ENCODE measurements at regions not wholly inside any gene's neighbourhood (a gene's known extent, or its start where the extent isn't known, plus 50 kb on each side); places are given as distances from the start of the nearest gene placed in this dataset.

GRCh38 chr5:141790630-141791029 is 87.6 kb downstream of the PCDH1 start:
- ChIA-PET CTCF (no interaction called here), POLR2A (no interaction called here)
- DNase-seq (ENCODE audit: low read depth, low spot score) = no peak
- no peak overlapping the region for H3K4me3 ChIP-seq (ENCODE audit: low read depth, low read length)
- TF ChIP-seq, protein P1, sequence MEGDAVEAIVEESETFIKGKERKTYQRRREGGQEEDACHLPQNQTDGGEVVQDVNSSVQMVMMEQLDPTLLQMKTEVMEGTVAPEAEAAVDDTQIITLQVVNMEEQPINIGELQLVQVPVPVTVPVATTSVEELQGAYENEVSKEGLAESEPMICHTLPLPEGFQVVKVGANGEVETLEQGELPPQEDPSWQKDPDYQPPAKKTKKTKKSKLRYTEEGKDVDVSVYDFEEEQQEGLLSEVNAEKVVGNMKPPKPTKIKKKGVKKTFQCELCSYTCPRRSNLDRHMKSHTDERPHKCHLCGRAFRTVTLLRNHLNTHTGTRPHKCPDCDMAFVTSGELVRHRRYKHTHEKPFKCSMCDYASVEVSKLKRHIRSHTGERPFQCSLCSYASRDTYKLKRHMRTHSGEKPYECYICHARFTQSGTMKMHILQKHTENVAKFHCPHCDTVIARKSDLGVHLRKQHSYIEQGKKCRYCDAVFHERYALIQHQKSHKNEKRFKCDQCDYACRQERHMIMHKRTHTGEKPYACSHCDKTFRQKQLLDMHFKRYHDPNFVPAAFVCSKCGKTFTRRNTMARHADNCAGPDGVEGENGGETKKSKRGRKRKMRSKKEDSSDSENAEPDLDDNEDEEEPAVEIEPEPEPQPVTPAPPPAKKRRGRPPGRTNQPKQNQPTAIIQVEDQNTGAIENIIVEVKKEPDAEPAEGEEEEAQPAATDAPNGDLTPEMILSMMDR (IDR thresholded peaks at IDR 0.05; ENCODE audit: insufficient read depth, low read length, missing control alignments) = no peak

DNA sequence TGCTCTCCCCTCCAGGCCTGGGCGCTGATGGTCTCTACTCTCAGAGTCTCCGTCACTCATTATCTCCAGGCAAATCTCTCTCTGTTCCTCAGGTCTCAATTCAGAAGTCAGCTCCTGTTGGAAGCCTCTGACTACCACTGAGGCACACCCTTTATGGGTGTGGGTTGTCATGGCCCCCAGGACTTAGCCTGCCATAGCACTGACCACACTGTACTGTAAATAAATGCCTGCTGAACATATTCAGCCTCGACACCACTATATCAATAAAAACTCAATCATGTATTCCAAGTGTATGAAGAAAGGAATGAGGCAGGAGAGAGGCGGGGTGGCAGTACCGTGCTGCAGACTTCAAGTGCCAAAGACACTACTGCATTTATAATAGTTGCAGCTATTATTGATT is 88.9 kb downstream of the PCDH1 start:
- TF ChIP-seq, protein P1 (IDR thresholded peaks at IDR 0.05; ENCODE audit: insufficient read depth, low read length, missing control alignments) = no peak
- H3K4me3 ChIP-seq (ENCODE audit: low read depth, low read length) = no peak overlapping the region
- ChIA-PET CTCF (no interaction called here), POLR2A (no interaction called here)
- DNase-seq (ENCODE audit: low read depth, low spot score) = no peak

GRCh38 chr5:141788296-141788970 is 89.8 kb downstream of the PCDH1 start:
- TF ChIP-seq, protein P1 (IDR thresholded peaks at IDR 0.05; ENCODE audit: insufficient read depth, low read length, missing control alignments) = no peak
- DNase-seq (ENCODE audit: low read depth, low spot score) = no peak
- H3K4me3 ChIP-seq (ENCODE audit: low read depth, low read length) = no peak overlapping the region
- ChIA-PET CTCF (interaction anchor here (0.7 kb wide), 1 partner anchor 25 kb away, joined by 3 read pairs; no protein-coding TSS in a partner anchor), POLR2A (no interaction called here)

GRCh38 chr5:141787376-141787775 is 90.8 kb downstream of the PCDH1 start:
- TF ChIP-seq, protein P1 (IDR thresholded peaks at IDR 0.05; ENCODE audit: insufficient read depth, low read length, missing control alignments) = no peak
- DNase-seq (ENCODE audit: low read depth, low spot score) = no peak
- ChIA-PET POLR2A (no interaction called here), CTCF (no interaction called here)
- H3K4me3 ChIP-seq (ENCODE audit: low read depth, low read length) = no peak overlapping the region

- ChIA-PET POLR2A (no interaction called here), CTCF (interaction anchor here (1.4 kb wide), 1 partner anchor 29 kb away, joined by 3 read pairs; no protein-coding TSS in a partner anchor)
- TF ChIP-seq, protein P1 (IDR thresholded peaks at IDR 0.05; ENCODE audit: insufficient read depth, low read length, missing control alignments) = no peak
- no peak for DNase-seq (ENCODE audit: low read depth, low spot score)
- H3K4me3 ChIP-seq (ENCODE audit: low read depth, low read length) = no peak overlapping the region
Observed at GRCh38 chr5:141786700-141787099, 91.5 kb downstream of the PCDH1 start.

DNA sequence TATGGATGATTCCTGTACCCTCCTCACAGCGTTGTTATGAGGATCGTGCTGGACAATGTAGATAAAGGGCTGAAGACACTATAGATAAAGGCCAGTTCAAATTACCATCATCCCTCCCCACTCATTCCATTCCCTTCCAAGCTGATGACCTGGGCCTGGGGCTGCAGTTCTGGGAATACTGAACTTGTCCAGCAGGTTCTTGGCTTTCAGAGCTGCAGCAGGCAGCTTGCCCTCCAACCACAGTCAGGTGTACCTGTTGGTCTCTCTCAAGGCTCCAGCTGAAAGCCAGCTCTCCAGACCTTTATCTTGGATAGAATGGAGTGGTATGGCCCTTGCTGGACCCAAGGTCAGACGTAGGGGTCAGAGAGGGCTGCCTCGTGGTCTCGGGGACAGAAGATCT is 92.5 kb downstream of the PCDH1 start:
- H3K4me3 ChIP-seq (ENCODE audit: low read depth, low read length) = no peak overlapping the region
- ChIA-PET CTCF (interaction anchor here (1.4 kb wide), 1 partner anchor 30 kb away, joined by 3 read pairs; no protein-coding TSS in a partner anchor), POLR2A (no interaction called here)
- no peak for DNase-seq (ENCODE audit: low read depth, low spot score)
- TF ChIP-seq, protein P1 (IDR thresholded peaks at IDR 0.05; ENCODE audit: insufficient read depth, low read length, missing control alignments) = no peak

All from AG04449 (cell line).